ENCODE measurements at regions not wholly inside any gene's neighbourhood (a gene's known extent, or its start where the extent isn't known, plus 50 kb on each side); places are given as distances from the start of the nearest gene placed in this dataset.

DNA sequence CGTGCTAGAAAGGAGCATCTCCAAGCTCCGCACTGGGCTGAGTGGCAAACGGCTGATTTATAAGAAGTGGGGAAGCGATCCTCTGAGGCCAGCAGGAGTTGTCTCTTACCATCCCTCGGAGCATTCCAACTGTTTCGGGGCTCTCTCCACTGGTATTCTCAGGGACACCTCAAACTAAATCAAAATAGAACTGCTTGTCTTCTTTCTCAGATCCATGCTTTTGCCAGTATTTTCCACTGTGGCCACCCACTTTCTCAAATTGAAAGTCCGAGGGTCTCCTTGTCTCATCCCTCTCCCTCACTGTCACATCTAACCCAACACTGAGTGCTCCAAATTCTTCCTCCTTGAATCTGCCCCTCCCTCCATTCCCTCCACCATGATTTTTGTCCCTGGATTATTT is 83.2 kb upstream of the LEP start:
- Histone ChIP-seq H3K9me3 (replicated peaks; ENCODE audit: control insufficient read depth, insufficient read depth, low read length) (no peaks in the 10 kb centered on the region), H3K27ac (ENCODE audit: insufficient read depth, low read depth, low read length) (no peak overlapping the region), H3K9ac (replicated peaks; ENCODE audit: extremely low read depth, insufficient read depth, low read length) (no peak overlapping the region), H3K36me3 (ENCODE audit: control insufficient read depth in 2 of 2, extremely low read depth in 1 of 2, insufficient read depth in 2 of 2, low read length in 2 of 2) (no peaks in the 10 kb centered on the region), H3K4me2 (ENCODE audit: insufficient read depth, low read length) (no peak overlapping the region), H4K20me1 (replicated peaks; ENCODE audit: control insufficient read depth, extremely low read depth, insufficient read depth, low read length) (no peaks in the 10 kb centered on the region), H3K27me3 (ENCODE audit: control insufficient read depth in 2 of 2, insufficient read depth in 2 of 2, low read length in 2 of 2) (peaks cover 29 to 33% of the 10 kb centered on the region in 2 experiments), H3K9me1 (replicated peaks; ENCODE audit: control insufficient read depth, extremely low read depth, insufficient read depth, low read length) (no peaks in the 10 kb centered on the region), H3K4me1 (ENCODE audit: control insufficient read depth, extremely low read depth, insufficient read depth, low read length) (no peaks in the 10 kb centered on the region), H3K4me3 (replicated peaks in 1 of 3; ENCODE audit: insufficient read depth in 1 of 3, low read depth in 1 of 3, low read length in 3 of 3) (no peak overlapping the region), H3K79me2 (ENCODE audit: control insufficient read depth, insufficient read depth, low read length) (no peaks in the 10 kb centered on the region), H2AFZ (ENCODE audit: low read depth, low read length) (no peak overlapping the region)
- no peak for DNase-seq (ENCODE audit: low read depth, low spot score)
- no peak for FAIRE-seq
- no TSS peak for BruUV-seq (replicated peaks)
- dilution Hi-C loops (cut with MboI; ENCODE audit: extremely low pct_ligation_motif_present, low sequenced_read_pairs): no loop called here
- TF ChIP-seq POLR2A (IDR thresholded peaks at IDR 0.05; ENCODE audit: low read depth, low read length) (no peak), GATA2 (IDR thresholded peaks at IDR 0.05; ENCODE audit: insufficient read depth, insufficient read length, low read depth, low read length) (no peak), FOS (IDR thresholded peaks at IDR 0.05; ENCODE audit: borderline replicate concordance, insufficient read depth, low read length) (no peak), MYC (IDR thresholded peaks at IDR 0.05; ENCODE audit: low read depth, low read length) (no peak), MAX (IDR thresholded peaks at IDR 0.05; ENCODE audit: insufficient read depth, insufficient read length) (no peak), JUN (IDR thresholded peaks at IDR 0.05; ENCODE audit: borderline replicate concordance, insufficient read depth, insufficient read length, low read depth) (no peak), POLR2AphosphoS5 (IDR thresholded peaks at IDR 0.05; ENCODE audit: insufficient read depth, low read depth, low read length) (no peak), EZH2 (IDR thresholded peaks at IDR 0.05; ENCODE audit: borderline replicate concordance, low read depth, low read length, severe bottlenecking) (no peak), CTCF (IDR thresholded peaks at IDR 0.05; ENCODE audit: extremely low read depth in 1 of 2, insufficient read depth in 1 of 2, low read depth in 1 of 2, low read length in 2 of 2) (no peak)
- intact Hi-C loops (cut with micrococcal nuclease): no loop called here
- POLR2A ChIA-PET: no interaction called here
- CTCF ChIA-PET: interaction anchor here (1.0 kb wide), 1 partner anchor 20 kb away, joined by 3 read pairs; no protein-coding TSS in a partner anchor
